A549 (cell line): ENCODE measurements at regions not wholly inside any gene's neighbourhood (a gene's known extent, or its start where the extent isn't known, plus 50 kb on each side); places are given as distances from the start of the nearest gene placed in this dataset.

ENCODE experiments used
- POLR2A ChIP-seq: IDR thresholded peaks from 2 replicates; pipeline ENCODE4 v1.6.1; 2012; ENCODE audit warnings: mild to moderate bottlenecking, low read length
- USF2 ChIP-seq: fragments of 450-650 bp; IDR thresholded peaks from 2 replicates; pipeline ENCODE4 v1.6.1; 2014; ENCODE audit warnings: antibody characterized with exemption

GRCh38 chr10:2572611-2573010 lies 494.7 kb upstream of the PFKP start:
- TF ChIP-seq USF2 = no peak
- no peak for TF ChIP-seq POLR2A
